ENCODE measurements at regions not wholly inside any gene's neighbourhood (a gene's known extent, or its start where the extent isn't known, plus 50 kb on each side); places are given as distances from the start of the nearest gene placed in this dataset.

- DNase-seq (ENCODE audit: low spot score): no peak
These were observed 302.4 kb downstream of the SMARCA2 start for GRCh38 chr9:2317591-2317990.

DNA sequence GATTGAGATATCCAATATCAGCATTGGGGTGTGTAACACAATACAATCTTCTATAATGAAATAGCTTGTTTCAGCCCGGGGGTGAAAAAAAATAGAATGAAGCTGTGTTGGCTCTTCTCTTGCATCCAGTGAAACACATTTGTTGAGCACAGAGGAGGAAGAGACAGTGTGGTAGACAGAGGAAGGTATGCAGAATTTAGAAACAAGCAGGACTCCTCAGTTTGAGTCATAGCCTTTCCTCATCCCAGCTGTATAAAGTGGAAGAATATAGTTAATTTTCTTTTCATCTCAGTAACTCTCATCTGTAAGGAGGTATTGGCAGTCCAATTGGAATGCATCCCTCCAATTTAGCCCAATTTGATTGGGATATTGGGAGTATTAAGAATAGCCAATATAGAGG, 302.2 kb upstream of the VLDLR start:
- DNase-seq (ENCODE audit: low spot score): no peak

GRCh38 chr9:2320114-2320513, 301.5 kb upstream of the VLDLR start:
- DNase-seq (ENCODE audit: low spot score): no peak

DNA sequence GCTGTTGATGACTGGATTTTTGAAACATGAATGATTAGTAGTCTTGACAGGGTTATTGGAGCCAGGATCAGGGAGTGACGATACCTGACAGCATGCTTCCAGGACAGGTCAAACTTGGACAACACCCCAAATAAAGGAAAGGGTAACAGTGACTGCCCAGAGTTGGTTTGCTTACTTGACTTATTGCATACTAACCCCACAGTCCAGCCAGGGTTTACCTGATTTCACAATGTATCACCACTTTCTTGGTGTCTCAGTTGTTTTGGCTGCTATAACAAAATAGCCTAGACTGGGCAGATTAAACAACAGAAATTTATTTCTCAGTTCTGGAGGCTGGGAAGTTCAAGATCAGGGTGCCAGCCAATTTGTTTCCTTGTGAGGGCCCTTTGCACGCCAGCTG, 301.0 kb upstream of the VLDLR start:
- DNase-seq (ENCODE audit: low spot score): no peak

GRCh38 chr9:2321523-2322148, 300.0 kb upstream of the VLDLR start:
- no peak for DNase-seq (ENCODE audit: low spot score)

DNA sequence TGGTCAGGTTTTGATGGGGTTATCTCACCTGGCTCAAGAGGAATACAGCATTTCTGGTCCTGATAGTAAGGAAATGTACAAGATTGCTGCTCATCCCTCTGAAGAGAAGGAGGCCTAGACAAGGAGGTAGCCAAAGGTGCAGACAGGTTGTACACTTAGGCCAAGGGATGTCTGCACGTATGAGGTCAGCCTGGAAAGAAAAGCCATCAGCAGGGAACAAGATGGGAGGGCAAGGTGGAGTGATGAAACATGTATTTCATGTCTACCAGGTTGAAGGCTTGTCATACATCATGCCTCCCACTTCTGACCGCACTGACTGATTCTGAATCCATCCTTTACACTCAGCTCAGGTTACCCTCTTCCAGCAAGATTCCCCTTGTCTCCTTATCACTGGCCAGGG, 296.8 kb upstream of the VLDLR start:
- DNase-seq (ENCODE audit: low spot score): no peak

DNA sequence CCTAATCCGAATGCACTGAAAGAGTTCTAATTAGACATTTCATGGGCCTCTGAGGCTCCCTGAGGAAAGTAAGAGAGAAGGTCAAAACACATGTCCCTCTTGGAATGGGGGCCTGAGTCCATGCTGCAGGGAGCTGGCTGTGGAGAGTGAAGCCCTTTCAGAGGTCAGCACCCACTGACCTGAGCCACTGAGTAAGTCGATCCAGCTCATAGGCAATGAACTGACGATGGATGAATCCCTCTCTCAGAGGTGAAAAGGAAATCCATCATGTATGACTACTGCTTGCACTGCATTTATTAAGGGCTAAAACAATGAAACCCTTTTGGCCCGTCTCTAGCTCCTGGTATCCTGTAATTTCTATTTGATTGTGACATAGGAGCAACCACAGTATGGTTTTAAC, 288.9 kb upstream of the VLDLR start:
- no peak for DNase-seq (ENCODE audit: low spot score)

DNA sequence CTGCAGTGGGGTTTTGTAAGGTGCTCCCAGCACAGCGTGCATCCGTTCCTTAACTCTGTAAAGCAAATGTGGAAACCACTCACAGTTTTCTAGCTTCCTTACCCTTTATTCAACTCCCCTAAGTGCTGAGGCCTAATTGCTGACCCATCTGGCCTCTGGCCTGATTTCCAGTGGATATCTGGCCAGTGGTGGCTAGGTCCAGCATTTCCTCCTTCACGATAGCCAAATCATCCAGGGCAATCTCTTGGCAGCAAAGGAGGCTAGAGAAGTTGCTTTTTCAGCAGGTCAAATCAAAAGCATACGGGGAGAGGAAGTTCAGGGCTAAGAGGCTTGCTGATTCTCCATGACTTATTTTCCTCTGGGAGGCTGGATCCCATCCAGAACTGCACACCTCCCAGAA, 286.3 kb upstream of the VLDLR start:
- DNase-seq (ENCODE audit: low spot score): no peak

DNA sequence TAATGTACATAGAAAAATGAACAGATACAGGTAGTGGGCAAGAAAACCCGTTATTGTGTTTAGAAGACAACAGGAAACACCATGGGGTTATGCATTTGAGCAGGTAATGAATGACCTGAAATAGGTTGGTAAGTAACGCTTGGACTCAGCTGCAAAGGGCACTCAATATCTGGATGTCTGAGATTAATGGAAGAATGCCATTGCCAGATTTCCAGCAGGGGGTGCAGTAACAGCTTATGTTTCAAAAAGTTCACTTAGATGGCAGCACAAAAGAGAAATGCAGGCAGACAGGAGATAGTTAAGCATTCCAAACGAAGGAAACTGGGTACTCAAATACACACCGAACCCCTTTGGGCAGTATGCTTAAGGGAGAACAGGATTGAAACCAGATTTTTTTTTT, 285.5 kb upstream of the VLDLR start:
- no peak for DNase-seq (ENCODE audit: low spot score)

DNA sequence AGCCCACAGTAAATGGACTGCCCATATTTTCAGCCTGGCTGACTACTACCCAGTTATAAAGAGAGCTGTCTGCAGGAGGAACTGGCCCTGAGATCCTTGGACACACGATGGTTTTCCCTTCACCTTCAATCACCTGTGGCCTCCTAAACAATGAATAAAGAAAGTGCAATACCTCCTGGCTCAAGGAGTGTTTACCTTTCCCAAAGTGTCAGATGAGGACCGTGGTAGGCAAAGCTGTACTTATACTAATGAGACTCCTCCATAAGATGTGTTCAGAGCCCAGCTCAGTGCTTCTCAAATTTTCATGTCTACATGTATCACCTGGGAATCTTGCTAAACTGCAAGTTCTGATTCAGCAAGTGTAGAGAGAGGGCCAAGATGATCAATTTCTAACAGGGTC, 284.5 kb upstream of the VLDLR start:
- DNase-seq (ENCODE audit: low spot score): no peak

DNA sequence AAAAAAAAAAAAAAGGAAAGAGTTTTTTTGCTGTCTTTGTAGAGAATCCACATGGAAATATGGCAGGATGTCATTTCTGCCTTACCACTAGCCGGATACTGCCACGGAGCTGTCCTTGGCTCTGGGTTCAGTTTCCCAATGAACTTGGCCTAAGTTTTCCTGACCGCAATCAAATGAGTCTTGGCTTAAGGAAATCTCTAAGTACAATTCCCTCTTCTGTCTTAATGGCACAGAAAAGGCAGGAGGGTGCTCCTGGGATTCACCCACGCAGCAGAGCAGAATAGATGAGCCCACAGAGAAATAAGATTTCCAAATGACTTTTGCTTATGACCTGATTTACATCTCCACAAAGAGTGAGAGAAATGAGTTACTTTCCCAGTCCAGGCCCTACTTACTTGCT, 284.0 kb upstream of the VLDLR start:
- DNase-seq (ENCODE audit: low spot score): no peak

- no peak for DNase-seq (ENCODE audit: low spot score)
These were observed 282.7 kb upstream of the VLDLR start for GRCh38 chr9:2338777-2339365.

- DNase-seq (ENCODE audit: low spot score): no peak
These were observed 282.2 kb upstream of the VLDLR start for GRCh38 chr9:2339416-2339815.

DNA sequence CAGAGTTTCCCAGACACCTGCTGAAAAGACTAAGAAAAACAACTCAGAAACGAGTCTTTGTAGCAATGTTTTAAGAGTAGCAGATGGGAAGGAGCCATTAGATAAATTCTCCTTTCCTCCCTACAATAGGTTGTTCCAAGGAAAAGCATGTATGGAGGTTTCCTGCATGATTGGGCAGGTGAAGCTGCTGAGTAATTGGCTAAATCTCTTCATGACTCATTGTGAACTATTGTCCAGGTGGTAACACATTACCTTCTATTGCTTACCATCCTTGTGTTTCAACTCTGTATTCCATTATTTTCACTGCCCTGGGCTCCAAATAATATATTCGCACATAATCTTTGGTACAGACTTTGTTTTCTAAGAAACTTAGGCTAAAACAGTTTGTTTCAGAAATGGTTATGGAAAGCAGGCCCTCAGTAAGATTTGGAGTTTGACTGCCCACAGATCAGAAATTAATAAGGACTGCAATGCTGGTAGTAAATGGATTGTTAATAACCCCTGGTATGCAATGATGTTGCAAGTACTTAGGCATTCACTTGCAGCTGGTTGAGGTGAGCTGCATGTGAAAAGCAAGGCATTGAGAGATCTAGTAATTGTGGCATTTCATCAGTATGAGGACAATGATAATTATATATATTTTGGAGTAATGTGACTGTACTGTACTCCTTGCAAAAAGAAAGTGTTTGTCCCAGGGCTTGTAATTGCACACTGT, 281.4 kb upstream of the VLDLR start:
- no peak for DNase-seq (ENCODE audit: low spot score)

- DNase-seq (ENCODE audit: low spot score): no peak
These were observed 280.5 kb upstream of the VLDLR start for GRCh38 chr9:2341126-2341525.

- no peak for DNase-seq (ENCODE audit: low spot score)
These were observed 279.6 kb upstream of the VLDLR start for GRCh38 chr9:2341956-2342355.

- DNase-seq (ENCODE audit: low spot score): no peak
These were observed 277.8 kb upstream of the VLDLR start for GRCh38 chr9:2343756-2344155.

GRCh38 chr9:2344436-2344835, 277.2 kb upstream of the VLDLR start:
- DNase-seq (ENCODE audit: low spot score): no peak

GRCh38 chr9:2345013-2345412, 276.6 kb upstream of the VLDLR start:
- DNase-seq (ENCODE audit: low spot score): no peak

- DNase-seq (ENCODE audit: low spot score): no peak
These were observed 275.2 kb upstream of the VLDLR start for GRCh38 chr9:2346277-2346913.

GRCh38 chr9:2351324-2351723, 270.3 kb upstream of the VLDLR start:
- no peak for DNase-seq (ENCODE audit: low spot score)

DNA sequence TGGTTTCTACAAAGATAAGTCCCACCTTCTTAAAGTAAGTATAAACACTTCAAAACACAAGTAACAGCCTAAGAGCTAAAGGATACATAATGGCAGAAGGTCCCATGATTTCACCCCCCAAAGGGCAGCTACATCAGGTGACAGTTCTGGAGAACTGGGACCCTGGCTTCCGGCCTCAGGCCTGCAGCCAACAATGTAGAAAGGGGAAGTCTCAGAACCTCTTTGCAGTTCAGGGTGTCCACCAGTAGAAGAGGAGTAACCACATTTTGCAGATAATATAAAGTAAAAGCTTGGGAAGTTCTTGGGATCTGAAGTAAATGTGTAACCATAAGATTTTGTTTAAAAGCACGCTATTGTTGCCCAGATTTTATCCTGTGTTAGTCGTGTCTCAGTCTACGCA, 267.4 kb upstream of the VLDLR start:
- no peak for DNase-seq (ENCODE audit: low spot score)

All from CD4-positive, alpha-beta T cell treated with Interleukin-15 for 4 hours (primary cell).